Heart left ventricle (tissue), 13 donors: ENCODE measurements at regions not wholly inside any gene's neighbourhood (a gene's known extent, or its start where the extent isn't known, plus 50 kb on each side); places are given as distances from the start of the nearest gene placed in this dataset.

Experiments
- CTCF ChIP-seq, 12 donors: fragments of 200-600 bp; sonication (generic) in 4 of 12; IDR thresholded peaks; one replicate each; pipeline versions ENCODE4 v1.5.0 to v1.8.0; 2018 to 2022; ENCODE audit warnings: antibody characterized with exemption in 12 of 12, mild to moderate bottlenecking in 5 of 12
- POLR2A ChIP-seq, 2 donors: fragments of 450-650 bp; IDR thresholded peaks; one replicate each; pipeline ENCODE4 v1.6.1; 2017; ENCODE audit warnings: antibody characterized with exemption in 2 of 2, mild to moderate bottlenecking in 2 of 2, moderate library complexity in 2 of 2
- donor health status: ischemic (EF 13 %, LVEDD 7.1; RV severe dilation, severe dysfunction).
- donor health status: DM: no; HTN: yes; CAD: no.
- donor health status: DM: no; HTN: no; CAD: no.
- donor health status: ischemic (EF 25% LVEDD 6.9; RV normal size, moderate dysfunction).
- donor health status: ischemic (EF 25% LVEDD 5.7; RV mildly dilated, moderate dysfunction).
- donor health status: ischemic (EF 35%, LVEDD 5.7; RV mildly dilated, moderate dysfunction).
- donor health status: nonischemic (EF 11% LVEDD 7.7; RV severe dilation, severe dysfunction).
- donor health status: DM: yes; HTN: yes; CAD: no.
- donor health status: PGD.
- donor health status: ischemic (EF 29% LVEDD 5.4; RV normal size, mild dysfunction).
- donor health status: nonischemic (EF 23%, LVEDD 6.1; RV moderate dilation, normal function).

GRCh38 chr5:174571662-174572397, 152.6 kb upstream of the MSX2 start:
- TF ChIP-seq CTCF (IDR thresholded peaks at IDR 0.05) (peak in 6 of 12 donors; percentile 8 to 47 (median 26)), POLR2A (IDR thresholded peaks at IDR 0.05) (no peak)
